ENCODE measurements at regions not wholly inside any gene's neighbourhood (a gene's known extent, or its start where the extent isn't known, plus 50 kb on each side); places are given as distances from the start of the nearest gene placed in this dataset.

DNA sequence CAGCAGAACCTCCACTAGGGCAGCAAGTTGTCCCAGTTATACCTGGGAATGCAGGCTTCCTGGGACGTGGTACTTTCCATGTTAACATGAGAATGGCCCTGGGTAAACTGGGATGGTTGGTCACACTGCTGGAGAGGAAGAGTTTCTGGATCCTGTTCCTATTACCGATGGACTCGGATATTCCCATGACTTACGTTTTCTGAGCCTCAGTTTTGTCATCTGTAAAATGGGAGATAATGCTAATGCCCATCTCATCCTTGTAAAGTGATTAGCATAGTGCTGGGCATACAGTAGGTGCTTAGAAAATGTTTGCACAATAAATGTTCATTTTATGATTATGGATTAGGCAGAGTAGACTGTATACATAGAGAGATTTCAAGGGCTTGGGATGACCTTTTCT, 280.9 kb upstream of the EEF2KMT start:
- no peak for DNase-seq

DNA sequence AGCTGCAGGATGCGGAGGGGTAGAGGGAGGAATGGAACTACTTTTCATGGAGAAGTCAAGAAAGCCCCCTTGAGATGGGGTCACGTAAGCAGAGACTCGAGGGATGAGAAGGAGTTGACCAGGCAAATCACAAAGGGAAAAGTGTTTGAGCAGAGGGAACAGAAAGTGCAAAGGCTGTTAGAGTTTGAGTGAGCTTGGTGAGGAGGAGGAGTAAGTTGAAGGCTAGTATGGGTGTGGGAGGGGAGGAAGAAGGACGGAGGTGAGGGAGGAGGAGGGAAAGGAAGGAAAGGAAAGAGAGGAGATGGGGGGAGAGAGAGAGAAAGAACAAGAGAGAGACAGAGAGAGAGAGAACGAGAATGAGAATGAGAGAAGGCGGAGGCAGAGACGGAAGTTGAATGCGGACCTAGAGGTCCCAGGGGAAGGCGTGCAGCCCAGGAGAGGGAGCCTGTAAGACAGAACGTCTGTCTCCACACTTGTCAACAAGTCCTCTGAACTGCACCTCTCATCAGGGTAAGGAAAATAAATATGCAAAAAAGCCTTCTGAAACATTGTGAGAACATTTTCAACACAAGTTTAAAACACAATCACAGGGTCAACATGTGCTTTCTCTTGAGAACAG, 279.8 kb upstream of the EEF2KMT start:
- no peak for DNase-seq

- DNase-seq = no peak
Observed at GRCh38 chr16:5374184-5374583, 276.6 kb upstream of the EEF2KMT start.

DNA sequence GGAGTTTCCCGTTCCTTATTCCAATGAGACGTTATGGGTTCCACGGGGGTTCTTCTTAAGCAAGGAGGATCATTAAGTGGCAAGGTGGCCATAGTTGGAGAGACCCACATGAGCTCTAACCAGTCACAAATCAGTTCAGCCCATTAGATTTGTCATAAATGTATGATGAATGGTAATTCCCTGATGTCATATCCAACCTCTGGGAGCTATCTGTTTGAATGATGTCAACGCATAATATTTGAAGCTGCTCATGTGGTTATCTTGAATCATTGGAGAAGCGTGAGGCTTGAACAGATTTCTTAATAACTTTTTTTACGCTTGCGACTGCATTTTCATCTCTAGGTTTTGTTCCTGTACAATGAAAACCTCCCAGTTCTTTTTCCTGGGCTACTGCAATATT, 270.4 kb upstream of the EEF2KMT start:
- no peak for DNase-seq

DNA sequence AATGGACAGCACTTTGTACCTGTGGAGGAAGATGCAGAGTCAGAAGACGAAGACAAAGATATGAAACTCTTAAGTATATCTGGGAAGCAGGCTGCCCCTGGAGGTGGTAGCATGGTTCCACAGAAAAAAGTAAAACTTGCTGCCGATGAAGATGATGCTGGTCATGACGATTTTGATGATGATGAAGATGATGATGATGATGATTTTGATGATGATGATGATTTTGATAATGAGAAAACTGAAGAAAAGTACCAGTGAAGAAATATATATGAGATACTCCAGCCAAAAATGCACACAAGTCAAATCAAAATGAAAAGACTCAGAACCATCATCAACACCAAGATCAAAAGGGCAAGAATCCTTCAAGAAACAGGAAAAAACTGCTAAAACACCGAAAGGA, 268.5 kb upstream of the EEF2KMT start:
- no peak for DNase-seq

DNA sequence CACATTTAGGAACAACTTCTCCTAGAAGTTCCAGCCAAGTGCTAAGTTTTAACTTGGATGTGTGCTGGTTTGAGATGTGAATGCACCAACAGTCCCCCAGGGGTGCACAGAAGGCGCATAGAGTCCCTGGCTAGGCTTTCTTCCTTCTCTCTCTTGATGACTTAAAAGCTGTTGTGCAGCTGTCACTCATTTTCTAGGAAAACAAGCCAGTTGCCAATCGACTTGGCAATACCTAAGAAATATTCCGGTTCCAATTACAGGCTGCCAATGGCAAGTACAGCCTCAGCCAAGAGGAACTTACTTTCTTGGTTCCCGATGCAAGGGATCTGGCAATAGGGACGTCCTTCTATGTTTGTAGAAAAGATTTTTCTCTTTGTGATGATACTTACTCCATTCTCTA, 266.6 kb upstream of the EEF2KMT start:
- no peak for DNase-seq

GRCh38 chr16:5361322-5361721, 263.7 kb upstream of the EEF2KMT start:
- no peak for DNase-seq

DNA sequence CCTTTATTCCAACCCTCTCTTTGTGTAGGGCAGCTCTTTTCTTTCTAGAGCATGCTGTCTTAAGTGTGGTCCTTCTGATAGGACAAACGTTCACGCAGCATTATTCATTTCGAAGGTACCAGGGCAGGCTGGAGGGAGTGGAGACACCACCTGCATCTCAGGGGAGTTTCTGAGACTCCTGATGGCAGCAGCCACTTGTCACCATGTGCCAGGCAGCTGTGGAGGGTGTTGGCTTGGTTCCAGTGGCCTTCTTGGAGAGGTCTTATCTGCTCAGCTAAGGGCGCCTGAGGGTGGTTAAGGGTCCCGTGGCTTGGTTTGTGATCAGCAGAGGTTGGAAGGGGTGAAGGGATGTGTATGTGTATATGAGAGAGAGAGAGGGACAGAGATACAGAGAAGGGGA, 257.1 kb upstream of the EEF2KMT start:
- no peak for DNase-seq

- no peak for DNase-seq
Observed at GRCh38 chr16:5349670-5350517, 252.3 kb upstream of the EEF2KMT start.

GRCh38 chr16:5349101-5349500, 251.5 kb upstream of the EEF2KMT start:
- DNase-seq = no peak

GRCh38 chr16:5347561-5347960, 250.0 kb upstream of the EEF2KMT start:
- DNase-seq = no peak

DNA sequence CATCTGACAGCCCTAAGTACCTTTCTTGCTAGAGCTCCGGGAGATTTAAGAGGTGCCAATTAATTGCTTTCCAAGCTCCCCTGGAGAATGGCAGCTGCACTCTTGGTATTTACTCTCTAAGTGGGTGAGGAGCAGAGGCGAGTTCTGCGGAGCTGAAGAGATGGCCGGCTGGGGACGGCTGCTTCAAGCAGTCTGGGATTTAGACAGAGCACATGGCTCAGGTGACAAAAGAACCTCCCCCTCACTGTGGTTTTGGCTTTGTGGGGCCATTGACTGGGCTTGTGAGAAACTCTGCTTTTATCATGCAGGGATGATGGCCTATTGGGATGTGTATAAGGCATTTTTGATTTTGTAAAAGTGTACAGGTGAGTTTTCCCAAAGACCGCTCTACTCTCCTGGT, 239.3 kb upstream of the EEF2KMT start:
- DNase-seq = no peak

GRCh38 chr16:5333991-5334390, 236.4 kb upstream of the EEF2KMT start:
- DNase-seq = no peak

GRCh38 chr16:5333126-5333525, 235.5 kb upstream of the EEF2KMT start:
- no peak for DNase-seq

GRCh38 chr16:5330058-5330457, 232.5 kb upstream of the EEF2KMT start:
- DNase-seq = no peak

GRCh38 chr16:5328546-5328945, 231.0 kb upstream of the EEF2KMT start:
- DNase-seq = no peak

DNA sequence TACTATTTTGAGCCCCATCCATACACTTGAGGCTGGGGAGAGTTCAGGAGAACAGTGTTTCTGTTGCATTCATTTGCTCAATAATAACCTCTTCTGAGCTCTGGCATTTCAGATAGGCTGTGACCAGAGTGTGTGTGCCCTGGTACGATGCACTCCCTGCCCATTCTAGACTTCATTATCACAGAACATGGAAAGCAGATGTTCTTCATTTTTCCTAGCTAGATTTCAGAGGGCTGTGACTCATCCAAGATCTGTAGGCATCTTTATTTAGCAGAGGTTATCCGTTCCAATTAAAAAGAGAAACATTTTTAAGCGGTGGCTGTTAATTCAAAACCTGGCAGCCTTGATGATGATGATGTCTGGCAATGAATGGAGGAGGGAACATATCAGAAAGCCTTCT, 228.8 kb upstream of the EEF2KMT start:
- DNase-seq = no peak

GRCh38 chr16:5325932-5326331, 228.3 kb upstream of the EEF2KMT start:
- no peak for DNase-seq

DNA sequence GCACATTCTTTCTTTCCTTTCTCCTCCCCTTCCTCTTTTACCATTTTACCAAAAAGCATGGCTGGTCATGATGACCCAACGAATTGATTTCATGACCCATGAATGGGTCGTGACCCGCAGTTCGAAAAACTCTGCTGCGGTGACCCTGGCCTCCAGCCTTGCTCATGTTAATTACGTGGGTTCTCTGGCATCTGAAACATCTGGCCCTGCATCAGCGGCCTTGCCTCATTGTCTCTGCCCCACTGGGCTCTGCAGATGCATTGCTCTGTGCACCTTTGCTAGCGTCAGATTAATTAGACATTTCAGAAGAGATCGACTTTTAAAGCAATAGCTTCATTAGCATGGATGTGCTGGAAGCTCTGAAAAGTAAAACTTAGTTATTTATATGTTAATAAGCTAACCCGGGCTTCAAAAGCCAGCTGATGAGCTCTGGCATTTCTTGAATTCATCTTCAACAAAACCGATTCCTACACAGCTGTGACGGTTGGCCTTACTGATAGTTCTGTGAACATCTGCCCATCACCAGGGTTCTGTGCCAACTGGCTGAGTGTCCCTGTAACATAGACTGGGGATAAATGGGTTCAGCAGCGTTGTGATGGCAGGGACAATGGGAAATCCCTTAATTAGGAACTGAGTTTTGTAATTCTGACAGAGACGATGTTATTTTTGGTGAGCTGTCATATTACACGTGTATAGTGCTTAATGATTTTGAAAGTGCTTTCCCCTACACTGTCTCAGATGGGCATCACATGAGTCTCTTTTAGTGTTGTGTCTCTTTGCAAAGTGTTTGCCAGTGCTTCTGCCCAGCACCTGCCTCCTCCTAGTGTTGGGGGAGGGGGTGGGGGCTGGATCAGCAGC, 225.9 kb upstream of the EEF2KMT start:
- DNase-seq = no peak

DNA sequence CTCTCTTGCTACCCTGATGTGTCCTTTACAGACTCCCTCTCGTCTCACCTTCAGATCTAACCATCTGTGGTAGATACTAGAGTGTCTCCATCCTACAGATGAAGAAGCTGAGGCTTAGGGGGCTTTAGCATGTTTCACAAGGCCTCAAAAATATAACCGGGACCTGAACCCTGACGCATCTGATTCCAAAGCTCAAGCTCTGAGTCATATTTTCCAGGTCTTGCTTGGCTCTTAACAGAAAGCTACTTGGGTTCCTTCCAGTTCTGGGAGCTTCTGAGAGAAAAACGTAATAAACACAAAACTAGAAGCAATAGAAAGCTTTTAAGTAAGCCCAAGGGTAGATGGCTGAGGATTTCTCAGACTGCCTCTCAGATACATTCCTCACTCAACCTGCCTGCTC, 224.3 kb upstream of the EEF2KMT start:
- no peak for DNase-seq

DNA sequence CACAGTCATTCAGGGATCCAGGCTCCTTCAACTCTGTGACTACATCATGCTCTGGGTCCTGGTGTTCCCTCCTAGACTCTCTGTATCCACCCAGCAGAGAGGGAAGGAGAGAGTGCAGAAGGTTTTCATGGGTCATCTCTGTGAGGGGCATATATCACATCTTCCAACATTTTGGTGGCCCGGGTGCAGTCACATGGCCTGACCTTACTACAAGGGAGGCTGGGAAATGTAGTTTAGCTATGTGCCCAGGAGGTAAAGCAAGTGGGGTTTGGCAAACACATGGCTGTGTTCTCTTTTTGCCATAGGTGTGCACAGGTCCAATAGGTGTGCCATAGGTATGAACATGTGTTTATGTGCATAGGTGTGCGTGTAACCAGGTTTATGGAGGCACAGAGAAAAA, 222.2 kb upstream of the EEF2KMT start:
- DNase-seq = no peak

DNA sequence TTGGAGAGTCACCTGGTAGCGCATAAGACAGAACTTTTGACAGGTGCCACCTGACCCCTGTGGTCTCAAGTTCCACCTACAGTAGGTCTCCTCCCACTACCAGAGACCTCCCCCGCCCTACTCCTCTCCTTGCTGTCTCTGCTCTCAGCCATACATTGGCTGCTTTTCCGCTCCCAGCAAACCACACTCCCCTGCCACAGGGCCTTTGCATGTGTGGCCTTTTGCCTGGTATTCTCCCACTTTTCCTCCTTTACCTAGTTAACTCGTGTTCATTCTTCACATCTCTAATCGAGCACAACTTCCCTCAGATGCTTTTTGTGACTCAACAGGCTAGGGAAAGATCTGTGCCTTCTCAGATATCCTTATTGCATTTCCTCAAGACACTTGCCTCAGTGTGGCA, 218.3 kb upstream of the EEF2KMT start:
- DNase-seq = no peak

DNA sequence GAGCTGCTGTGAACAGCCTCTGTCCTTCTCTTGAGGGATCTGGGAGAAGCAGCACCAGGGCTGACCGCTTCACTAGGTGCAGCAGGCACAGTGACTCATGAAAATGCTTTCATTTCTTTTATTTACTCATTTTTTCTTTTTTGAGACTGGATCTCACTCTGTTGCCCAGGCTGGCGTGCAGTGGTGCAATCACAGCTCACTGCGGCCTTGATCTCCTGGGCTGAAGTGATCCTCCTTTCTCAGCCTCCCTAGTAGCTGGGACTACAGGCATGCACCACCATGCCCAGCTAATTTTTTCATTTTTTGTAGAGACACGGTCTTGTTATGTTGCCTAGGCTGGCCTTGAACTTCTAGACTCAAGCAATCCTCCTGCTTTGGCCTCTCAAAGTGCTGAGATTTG, 216.8 kb upstream of the EEF2KMT start:
- no peak for DNase-seq
